ENCODE measurements at regions not wholly inside any gene's neighbourhood (a gene's known extent, or its start where the extent isn't known, plus 50 kb on each side); places are given as distances from the start of the nearest gene placed in this dataset.
A peak's percentile ranks its signal among the peaks of the same experiment; 100 is the strongest.

DNA sequence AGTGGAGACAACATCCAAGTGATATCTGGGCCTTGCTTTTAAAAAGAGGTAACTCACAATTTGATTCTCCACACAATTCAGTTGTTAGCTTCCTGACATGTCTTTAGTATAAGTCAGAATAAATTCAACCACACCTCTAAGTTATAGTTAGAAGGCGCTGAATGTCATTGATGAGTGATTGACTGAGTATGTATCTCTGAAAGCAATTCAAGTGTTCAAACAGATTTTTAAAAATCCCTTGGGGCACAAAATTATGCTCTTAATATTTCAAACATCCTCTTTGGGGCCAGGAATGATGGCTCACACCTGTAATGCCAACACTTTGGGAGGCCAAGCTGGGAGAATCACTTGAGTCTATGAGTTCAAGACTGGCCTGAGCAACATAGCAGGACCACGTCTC is 137.0 kb upstream of the PRR20A start:
- no peak for DNase-seq

DNA sequence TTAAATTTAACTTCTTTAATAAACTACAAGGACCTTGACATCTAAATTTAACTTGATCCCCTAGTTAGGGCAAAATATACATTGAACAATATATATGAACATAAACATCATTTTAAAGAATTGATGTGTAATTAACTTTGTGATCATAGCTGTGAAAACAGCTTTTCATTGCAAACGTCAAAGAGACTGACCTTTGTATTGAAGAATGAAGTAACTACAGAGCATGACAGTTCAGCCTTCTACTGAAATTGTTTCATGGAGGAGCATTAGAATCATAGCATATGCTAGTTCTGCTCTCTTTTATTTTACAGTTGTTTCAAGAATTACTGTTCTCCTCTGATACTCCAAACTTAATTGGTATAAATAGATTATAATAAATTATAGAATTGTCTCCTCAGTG is 123.4 kb upstream of the PRR20A start:
- DNase-seq: no peak

DNA sequence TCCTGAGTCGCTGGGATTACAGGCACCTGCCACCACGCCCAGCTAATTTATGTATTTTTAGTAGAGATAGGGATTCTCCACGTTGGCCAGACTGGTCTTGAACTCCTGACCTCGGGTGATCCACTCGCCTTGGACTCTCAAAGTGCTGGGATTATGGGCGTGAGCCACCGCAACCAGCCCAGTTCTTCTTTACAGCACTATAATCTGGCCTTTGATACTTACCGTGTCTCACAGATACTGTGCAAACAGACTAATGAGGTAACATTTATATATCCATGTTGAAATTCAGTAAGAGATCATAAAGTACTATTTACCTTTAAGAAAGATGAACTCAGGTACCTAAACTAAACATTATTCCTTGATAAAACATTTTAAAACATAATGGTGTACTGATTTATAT is 121.8 kb upstream of the PRR20A start:
- no peak for DNase-seq

DNA sequence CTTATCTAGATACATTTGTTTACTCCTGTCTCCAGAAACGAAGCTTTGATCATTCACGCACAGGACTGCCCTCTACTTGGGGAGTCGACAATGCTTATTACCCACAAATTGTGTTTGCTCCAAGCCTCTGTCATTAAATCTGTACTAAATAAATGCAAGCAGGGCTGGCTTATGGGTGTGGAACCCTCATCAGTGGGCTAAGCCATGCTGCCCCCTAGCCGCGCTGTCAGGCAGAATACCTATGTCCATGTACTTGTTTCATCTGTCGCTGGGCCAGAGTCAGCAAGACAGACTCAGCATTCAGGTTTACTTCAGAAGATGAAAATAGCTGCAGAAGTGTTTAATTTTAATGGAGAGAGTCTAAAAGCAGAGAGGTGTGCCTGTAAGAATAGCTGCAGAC is 110.0 kb upstream of the PRR20A start:
- no peak for DNase-seq

DNA sequence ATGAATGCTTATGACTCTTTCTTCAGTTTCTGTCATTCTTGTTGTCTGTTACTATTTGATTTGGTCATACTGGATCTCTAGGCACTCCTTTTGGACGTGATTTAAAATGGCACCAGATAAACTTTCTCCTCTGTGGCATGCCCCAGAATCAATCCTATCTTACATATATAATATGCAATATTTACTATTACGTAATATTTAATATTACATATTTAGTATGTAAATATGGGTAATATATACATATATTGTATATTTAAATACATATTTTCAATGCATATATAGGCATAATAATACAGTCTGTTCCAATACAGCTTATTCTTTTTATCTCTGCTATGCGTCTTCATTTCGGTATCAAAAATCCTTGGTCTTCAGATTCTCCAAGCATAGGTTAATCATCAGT is 104.4 kb upstream of the PRR20A start:
- DNase-seq: no peak

DNA sequence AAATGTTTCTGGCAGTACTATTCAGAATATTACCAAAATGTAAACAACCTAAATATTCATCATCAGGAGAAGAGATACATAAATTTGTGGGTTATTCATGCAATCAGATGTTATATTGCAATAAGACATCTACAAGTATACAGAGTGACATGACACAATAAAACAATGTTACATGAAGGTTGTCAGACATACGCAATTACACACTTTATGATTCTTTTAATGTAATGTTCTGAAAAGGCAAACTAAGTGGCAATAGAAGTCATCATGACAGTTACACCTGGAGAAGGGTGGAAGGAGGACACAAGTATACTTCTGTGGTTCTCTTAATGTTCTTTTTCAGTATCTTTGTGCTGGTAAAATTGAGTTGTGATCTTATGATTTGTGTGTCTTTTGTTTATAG is 95.8 kb upstream of the PRR20A start:
- DNase-seq: no peak

DNA sequence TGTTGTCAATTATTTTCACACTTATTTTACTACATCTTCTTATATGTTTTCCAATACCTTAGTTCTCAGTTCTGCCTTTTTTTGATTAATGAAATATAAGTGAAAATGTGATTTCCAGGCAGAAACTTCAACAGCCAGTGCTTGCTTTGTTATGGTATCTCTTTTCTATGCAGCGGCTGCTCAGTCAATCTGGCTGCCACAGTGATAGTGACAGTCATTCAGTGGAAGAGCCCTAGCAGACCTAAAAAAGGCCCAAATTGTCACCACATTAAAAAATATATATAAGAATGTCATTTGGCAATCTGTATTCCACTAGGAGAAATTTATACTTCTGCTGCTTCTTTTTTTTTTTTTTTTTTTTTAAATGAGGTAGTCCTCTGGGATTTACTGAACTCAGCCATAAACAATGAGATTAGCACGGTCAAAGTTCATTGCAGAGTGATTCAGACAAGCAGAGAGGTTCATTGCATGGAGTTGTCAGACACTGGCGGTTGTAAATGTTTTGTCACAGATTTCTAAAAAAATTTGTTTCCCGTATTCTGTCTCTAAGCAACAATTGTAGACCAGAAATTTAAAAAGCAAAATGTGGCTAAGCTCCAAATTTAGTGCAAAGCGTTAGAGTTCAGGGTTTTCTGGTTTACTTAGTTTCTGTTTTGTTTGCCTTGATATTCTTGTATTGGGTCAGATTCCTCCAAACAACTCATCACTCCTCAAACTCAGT is 94.7 kb upstream of the PRR20A start:
- no peak for DNase-seq

DNA sequence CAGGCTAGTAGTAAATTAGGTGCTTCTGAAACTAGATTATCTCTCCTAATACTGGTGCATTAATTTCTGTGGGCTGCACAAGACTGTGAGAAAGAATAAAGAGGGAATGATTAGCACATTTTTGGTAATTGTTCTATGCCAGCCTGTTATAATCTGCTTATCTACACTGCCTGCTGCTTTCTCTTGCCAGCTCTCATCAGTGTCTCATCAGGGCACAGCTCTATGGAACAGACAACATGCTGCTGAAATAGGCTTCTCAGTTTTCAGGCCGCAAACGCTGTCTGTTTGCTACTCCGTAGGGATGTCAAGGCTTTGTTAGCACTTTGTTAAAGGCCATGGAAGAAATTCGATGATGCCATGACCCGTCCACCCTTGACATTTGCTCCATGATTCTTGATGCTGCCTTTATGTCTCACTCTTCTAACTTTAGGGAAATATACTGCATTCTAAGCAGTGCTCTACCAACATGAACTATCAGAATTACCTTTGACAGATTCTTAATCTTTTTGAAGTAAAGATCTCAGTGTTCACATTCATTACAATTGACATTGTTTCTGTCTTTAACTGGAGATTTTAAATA is 84.0 kb upstream of the PRR20A start:
- peak; percentile 71 for DNase-seq

DNA sequence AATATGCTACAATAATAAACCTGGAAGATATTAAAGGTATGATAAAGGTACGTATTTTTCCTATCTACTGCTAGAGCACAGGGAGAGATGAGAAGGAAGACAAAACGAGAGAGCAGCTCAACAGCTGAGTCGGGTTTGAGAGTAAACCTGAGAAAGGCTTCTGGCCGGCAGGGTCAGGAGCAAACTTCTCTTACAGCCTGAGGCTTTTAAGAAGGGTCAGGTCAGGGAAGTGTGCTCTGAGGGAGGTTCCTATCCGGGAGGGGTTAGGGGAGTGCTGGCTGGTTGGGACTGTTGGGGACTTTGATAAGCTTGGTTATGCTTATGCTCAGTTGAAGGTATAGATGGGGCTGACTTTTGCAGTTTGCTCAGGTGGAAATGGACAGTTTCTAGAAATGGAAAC is 77.7 kb upstream of the PRR20A start:
- DNase-seq: no peak

DNA sequence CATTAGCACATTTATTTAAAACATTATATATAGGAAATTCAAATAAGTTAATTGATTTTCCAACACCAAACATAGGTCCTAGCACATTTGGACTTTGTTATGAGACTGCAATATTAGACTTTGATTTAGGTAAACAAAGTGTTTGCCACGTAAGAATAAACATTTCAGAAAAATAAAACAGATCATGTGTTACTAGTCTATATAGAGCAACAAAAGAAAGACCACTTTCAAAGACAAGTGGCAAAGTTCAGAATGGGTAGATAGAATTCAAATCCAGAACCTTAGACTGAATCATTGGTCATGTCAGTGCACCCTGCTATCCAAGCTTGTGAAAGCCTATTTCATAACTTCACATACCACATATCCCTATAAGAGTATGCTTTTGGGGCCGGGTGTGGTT is 66.7 kb upstream of the PRR20A start:
- DNase-seq: no peak

DNA sequence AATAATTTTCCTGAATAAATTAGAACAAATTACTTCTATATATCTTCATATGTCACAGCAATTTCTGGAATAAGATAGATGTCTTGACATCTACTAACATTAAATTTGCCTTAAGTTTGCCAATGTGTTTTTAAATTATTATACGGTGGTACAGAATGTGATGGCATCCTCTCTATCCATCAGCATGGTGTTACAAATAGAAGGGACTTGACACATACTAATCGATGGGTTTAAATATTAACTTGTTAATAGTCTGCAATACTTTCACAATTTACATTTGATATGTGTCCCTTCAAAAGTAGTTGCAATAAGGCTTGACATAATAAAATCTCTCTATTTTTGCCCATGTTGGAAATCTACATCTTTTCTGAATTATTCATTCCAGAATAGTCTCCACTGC is 65.1 kb upstream of the PRR20A start:
- no peak for DNase-seq

DNA sequence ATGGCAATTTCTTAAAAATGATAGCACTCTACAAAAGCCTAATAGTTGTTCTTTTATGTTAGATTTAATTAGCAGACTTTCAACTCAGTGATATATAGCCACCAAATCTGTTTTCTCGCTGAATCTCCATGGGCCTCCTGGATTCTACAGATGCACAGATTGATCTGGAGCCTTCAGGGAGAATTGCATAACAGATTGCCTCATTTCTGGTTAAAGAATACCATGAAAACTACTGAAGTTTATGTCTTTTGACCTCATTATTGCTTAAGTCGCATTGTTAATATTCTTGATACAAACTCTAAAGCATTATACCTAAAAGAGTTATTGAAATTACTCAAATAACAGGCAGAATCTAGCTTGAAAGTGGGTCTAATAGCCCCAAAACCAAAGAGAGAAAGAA is 53.7 kb upstream of the PRR20A start:
- no peak for DNase-seq

All from NCI-H146 (cell line).